Activated CD4-positive, alpha-beta T cell treated with anti-CD3 and anti-CD28 coated beads, Interleukin-2, amount 50 U/mL, for 48 hours (primary cell): ENCODE measurements at regions not wholly inside any gene's neighbourhood (a gene's known extent, or its start where the extent isn't known, plus 50 kb on each side); places are given as distances from the start of the nearest gene placed in this dataset.
"Not testable (repeated sequence)": the region's sequence is repeated elsewhere in the genome, so short reads cannot be mapped to it uniquely, and the experiment has no call there.

Source experiments
- DNase-seq, 2 experiments: peaks; one replicate each; pipeline ENCODE4 v3.0.0-alpha.2; 2020

DNA sequence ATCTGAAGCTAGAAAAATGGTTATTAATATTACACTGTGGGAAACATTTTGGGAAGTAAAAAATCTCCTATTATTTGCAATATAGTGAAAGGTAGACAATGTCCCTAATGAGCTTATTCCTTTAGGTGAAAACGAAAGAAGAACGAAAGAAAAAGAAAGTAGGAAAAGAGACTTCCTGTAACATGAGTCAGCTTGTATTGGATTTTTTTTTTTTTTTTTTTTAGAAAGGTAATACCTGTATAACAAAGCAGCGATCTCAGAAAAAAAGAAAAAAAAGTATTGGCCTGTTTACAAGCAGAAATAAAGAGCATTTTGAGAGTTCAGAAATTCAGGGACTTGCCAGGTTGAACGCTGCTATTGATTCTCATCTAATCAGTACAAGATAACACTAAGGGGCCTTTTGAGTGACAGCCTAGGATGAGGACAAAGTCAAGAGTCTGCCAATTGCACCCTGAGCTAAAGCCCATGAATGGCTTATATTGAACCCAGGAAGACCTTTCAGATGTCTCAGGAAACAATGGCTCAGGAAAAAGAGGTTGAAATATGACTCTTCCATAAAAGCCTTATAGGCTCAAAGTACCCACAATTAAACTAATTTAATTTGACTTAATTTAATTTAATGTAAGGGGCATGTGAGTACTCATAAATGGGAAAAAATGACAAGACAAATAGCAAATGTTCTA lies 615.6 kb upstream of the CDH2 start:
- DNase-seq, result no peak

- DNase-seq, result no peak
Observed at GRCh38 chr18:28791101-28791500, 614.2 kb upstream of the CDH2 start.

DNA sequence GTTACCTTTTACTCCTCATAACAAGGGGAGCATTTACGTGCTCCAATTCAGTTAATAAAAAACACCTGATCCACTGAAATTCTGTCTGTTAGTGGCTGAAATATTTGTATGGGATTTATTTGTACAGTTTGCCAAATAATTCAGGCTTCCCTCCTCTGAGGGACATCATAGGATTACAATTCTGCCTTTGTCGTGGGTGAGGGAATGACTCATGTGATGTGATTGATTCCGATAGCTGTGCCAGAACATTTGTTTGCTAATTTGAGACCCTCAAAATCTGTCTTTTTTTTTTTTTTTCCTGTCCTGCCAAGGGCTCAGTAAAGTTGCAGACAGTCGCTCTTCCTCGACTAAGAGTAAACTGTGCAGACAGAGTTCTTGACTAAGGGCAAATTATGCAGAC lies 612.6 kb upstream of the CDH2 start:
- no peak for DNase-seq

DNA sequence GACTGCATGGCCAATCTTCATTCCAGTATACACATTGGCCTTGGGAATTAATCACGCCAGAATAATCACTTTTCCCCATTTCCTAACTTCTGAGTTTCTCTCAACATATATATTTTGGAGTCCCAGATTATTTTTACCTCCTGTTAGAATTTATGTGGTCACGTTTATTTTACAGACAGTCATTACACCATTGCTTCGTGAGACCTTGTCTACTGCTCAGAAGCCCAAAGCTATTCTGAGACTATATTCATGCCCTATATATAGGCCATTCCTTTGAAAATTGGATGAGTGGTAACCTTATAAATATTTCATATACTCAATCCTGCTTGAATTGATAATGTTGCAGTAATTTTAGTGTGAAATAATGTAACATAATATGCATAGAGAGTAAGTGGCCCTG lies 610.0 kb upstream of the CDH2 start:
- DNase-seq, result no peak

DNA sequence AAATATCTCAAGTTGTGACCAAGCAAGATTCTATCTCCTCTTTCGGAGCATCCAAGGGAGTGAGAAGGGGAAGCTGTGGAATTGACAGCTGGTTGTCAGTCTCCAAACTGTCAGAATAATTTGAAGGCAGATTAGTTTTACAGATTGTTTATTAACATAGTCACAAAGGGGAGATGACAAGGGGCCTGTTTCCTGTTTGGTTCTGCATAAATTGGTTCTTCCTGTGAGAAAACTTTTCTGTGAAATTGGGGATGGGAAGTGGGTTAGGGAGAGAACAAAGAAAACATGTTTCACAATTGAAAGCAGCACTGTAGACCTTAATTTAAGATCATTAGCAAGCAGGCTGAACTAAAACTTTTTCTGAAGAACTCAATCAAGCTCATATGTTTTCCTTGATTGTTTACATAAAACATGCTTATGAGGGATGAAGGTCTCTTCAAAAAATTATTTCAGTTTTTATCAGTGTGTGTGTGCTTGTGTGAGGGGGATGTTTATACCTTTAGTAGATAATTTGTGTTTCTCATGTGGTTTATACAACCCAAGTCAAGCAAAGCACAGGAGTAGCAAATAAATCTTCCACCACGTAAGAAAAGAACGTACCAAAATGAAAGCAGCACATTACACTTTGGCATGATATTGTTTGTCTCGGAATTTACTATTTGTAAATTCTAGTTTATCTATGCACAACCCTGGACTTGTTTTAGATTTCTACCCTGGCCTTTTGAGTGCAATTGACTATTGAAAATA lies 604.9 kb upstream of the CDH2 start:
- no peak for DNase-seq

- DNase-seq, result no peak
Observed at GRCh38 chr18:28778706-28779105, 601.8 kb upstream of the CDH2 start.

GRCh38 chr18:28777756-28778155 lies 600.8 kb upstream of the CDH2 start:
- DNase-seq, result no peak

- DNase-seq, result no peak
Observed at GRCh38 chr18:28771849-28772248, 594.9 kb upstream of the CDH2 start.

GRCh38 chr18:28768791-28769768 lies 592.1 kb upstream of the CDH2 start:
- no peak for DNase-seq

- no peak for DNase-seq
Observed at GRCh38 chr18:28767727-28768211, 590.8 kb upstream of the CDH2 start.

DNA sequence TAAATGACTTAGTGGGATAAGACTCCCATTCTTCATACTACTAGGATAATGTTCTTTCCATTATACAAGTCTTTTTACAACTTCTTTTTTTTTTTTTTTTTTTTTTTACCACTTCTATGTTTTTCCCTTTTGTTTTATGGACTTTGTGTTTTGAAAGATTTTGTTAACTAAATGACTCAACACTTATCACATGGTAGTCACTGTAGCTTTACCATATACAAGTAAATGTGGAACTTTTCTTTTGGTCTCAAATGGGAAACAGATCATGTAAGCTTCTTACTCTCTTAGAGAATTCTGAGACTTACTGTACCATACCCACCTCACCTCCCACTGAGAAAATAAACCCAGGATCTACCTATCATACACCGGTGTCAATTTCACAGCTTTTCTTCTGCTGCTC lies 590.3 kb upstream of the CDH2 start:
- DNase-seq, result no peak

- no peak for DNase-seq
Observed at GRCh38 chr18:28766721-28767120, 589.8 kb upstream of the CDH2 start.

- no peak for DNase-seq
Observed at GRCh38 chr18:28766027-28766426, 589.1 kb upstream of the CDH2 start.

DNA sequence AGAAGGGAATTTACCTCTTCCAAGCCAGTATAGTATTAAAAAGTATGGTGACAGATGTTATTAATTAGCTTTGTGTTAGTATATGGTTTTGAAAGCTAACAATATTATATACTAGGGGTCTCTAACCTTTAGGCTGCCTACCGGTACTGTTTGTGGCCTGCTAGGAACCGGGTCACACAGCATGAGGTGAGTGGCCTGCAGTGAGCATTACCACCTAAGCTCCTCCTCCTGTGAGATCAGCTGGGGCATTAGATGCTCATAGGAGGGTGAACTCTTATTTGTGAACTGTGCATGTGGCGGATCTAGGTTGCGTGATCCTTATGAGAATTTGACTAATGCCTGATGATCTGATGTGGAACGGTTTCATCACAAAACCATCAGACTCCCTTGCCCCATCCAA lies 583.4 kb upstream of the CDH2 start:
- DNase-seq, result no peak

- no peak for DNase-seq
Observed at GRCh38 chr18:28757466-28758008, 580.6 kb upstream of the CDH2 start.

DNA sequence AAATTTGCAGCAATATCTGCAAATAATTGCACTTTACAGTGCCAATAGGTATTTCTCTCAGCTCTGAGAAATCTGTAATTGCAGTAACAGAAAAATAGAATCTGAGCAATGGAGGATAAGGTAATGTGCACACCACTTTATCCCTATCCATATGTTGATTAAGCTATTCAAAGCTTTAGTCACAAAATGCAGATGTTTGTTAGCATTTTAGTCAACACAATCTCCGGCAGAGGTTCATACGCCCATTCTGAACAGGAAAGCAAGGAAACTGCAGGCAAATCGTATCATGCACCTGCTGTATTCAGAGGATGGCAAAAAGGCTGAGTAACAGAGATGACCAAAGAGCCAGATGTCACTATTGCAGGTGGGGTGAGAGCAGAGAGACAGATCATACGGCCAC lies 566.2 kb upstream of the CDH2 start:
- no peak for DNase-seq

DNA sequence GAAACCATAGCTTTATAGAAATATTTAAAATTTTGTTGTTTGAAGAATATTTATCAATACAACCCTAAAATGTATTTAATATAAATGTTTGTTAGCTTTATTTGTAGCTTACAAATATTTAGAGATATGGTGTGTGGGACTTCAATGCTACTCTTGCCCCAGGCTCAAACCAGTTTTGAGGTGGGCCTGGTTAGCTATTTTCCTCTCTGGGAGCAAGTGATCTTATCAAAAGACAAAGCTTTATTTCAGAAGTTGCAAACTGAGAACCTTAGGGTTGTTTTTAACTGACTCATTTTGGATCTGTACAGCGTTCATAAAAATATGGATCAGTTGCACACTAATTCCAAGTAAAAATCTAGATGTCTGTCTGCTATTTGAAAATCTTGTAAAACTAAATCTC lies 563.6 kb upstream of the CDH2 start:
- DNase-seq, result no peak

DNA sequence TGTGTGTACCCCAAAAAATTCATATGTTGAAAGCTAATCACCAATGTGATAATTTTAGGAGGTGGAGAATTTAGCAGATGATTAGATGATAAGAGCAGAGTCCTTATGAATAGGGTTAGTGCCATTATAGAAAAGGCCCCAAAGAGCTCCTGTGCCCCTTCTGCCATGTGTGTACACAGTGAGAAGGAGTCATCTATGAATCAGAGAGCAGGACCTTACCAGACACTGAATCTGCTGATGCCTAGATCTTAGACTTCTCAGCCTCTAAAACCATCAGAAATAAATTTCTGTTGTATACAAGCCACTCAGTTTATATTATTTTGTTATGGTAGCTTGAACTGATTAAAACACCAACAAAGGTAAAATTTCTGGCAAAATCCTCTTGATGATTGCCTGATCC lies 560.0 kb upstream of the CDH2 start:
- DNase-seq, result no peak

- DNase-seq, result no peak
Observed at GRCh38 chr18:28736223-28736622, 559.3 kb upstream of the CDH2 start.

GRCh38 chr18:28735731-28736130 lies 558.8 kb upstream of the CDH2 start:
- no peak for DNase-seq

GRCh38 chr18:28729321-28729720 lies 552.4 kb upstream of the CDH2 start:
- no peak for DNase-seq

GRCh38 chr18:28728891-28729290 lies 552.0 kb upstream of the CDH2 start:
- DNase-seq, result no peak

GRCh38 chr18:28727189-28727588 lies 550.3 kb upstream of the CDH2 start:
- not testable (repeated sequence) for DNase-seq
